ENCODE measurements at regions not wholly inside any gene's neighbourhood (a gene's known extent, or its start where the extent isn't known, plus 50 kb on each side); places are given as distances from the start of the nearest gene placed in this dataset.

DNA sequence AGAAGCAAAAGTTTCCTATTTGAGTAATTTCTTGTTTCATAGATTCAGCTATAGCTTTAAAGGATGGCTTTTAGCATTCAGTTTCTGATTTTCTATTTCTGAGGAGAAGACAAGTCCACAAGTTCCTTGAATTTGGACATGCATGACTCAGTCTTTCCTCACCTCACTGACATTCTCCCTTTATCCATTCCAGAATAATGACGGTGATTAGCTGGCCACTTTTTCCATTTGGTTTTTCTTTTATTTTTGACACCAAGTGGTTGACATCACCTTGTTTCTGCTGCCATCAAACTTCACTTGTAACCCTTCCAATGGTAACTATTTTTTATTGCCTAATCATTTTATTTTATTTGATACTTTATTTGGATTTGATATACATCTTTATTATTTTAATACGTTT, 404.4 kb upstream of the KCNMB2 start:
- TF ChIP-seq, protein P1, sequence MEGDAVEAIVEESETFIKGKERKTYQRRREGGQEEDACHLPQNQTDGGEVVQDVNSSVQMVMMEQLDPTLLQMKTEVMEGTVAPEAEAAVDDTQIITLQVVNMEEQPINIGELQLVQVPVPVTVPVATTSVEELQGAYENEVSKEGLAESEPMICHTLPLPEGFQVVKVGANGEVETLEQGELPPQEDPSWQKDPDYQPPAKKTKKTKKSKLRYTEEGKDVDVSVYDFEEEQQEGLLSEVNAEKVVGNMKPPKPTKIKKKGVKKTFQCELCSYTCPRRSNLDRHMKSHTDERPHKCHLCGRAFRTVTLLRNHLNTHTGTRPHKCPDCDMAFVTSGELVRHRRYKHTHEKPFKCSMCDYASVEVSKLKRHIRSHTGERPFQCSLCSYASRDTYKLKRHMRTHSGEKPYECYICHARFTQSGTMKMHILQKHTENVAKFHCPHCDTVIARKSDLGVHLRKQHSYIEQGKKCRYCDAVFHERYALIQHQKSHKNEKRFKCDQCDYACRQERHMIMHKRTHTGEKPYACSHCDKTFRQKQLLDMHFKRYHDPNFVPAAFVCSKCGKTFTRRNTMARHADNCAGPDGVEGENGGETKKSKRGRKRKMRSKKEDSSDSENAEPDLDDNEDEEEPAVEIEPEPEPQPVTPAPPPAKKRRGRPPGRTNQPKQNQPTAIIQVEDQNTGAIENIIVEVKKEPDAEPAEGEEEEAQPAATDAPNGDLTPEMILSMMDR (IDR thresholded peaks at IDR 0.05; ENCODE audit: extremely low read depth in 1 of 2, insufficient read depth in 1 of 2, low read depth in 1 of 2, low read length in 2 of 2) = no peak
- no peak for TF ChIP-seq EZH2 (IDR thresholded peaks at IDR 0.05; ENCODE audit: borderline replicate concordance, low read depth, low read length, severe bottlenecking)
- TF ChIP-seq, protein P2, sequence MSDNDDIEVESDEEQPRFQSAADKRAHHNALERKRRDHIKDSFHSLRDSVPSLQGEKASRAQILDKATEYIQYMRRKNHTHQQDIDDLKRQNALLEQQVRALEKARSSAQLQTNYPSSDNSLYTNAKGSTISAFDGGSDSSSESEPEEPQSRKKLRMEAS (IDR thresholded peaks at IDR 0.05; ENCODE audit: insufficient read depth, insufficient read length) = no peak
- no peak for TF ChIP-seq MYC (IDR thresholded peaks at IDR 0.05; ENCODE audit: low read depth, low read length)
- TF ChIP-seq POLR2A (IDR thresholded peaks at IDR 0.05; ENCODE audit: low read depth, low read length) = no peak
